ENCODE measurements at regions not wholly inside any gene's neighbourhood (a gene's known extent, or its start where the extent isn't known, plus 50 kb on each side); places are given as distances from the start of the nearest gene placed in this dataset.
"Not testable (repeated sequence)": the region's sequence is repeated elsewhere in the genome, so short reads cannot be mapped to it uniquely, and the experiment has no call there.

DNA sequence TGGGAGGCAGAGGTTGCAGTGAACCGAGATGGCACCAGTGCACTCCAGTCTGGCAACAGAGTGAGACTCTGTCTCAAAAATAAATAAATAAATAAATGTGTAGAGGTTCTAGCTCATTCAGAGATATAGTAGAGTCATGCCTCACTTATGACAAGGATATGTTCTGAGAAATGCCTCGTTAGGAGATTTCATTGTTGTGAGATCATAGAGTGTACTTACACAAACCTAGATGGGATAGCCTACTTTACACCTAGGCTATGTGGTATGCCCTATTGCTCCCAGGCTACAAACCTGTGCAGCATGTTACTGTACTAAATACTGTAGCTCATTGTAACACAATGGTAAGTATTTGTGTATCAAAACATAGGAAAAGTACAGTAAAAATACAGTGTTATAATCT is 155.3 kb upstream of the JUN start:
- no peak for DNase-seq

DNA sequence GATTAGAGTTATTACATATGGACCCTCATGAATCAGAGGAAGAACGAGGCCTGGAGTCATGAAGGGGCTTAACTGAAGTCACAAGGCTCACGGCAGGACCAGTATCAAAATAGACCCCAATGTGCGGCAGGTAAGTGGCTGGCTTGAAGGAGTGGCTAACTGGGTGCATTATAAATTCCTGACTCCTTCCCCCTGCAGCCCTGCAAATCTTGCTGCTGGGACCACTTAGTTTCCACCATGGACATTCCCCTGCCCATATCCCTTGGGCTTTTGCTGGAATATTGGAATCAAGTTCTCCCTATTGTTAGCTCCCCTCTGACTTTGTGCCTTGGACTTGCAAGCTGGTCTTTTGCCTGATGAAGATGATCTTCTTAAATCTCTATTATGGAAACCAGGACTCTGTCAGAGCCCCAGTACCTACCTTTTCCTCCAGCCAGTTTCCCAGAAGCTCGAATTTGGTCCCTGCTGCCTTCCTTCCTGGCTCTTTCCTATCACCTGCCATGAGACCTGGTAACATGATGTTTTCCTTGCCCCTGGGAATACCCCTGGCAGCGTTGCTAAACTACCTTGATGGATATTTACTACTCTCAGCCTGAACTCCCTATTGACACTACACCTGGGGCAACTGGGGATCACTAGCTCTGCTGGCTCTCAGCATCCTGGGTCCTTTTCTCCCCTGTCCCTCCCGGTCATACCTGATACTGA is 156.0 kb upstream of the JUN start:
- no peak for DNase-seq

DNA sequence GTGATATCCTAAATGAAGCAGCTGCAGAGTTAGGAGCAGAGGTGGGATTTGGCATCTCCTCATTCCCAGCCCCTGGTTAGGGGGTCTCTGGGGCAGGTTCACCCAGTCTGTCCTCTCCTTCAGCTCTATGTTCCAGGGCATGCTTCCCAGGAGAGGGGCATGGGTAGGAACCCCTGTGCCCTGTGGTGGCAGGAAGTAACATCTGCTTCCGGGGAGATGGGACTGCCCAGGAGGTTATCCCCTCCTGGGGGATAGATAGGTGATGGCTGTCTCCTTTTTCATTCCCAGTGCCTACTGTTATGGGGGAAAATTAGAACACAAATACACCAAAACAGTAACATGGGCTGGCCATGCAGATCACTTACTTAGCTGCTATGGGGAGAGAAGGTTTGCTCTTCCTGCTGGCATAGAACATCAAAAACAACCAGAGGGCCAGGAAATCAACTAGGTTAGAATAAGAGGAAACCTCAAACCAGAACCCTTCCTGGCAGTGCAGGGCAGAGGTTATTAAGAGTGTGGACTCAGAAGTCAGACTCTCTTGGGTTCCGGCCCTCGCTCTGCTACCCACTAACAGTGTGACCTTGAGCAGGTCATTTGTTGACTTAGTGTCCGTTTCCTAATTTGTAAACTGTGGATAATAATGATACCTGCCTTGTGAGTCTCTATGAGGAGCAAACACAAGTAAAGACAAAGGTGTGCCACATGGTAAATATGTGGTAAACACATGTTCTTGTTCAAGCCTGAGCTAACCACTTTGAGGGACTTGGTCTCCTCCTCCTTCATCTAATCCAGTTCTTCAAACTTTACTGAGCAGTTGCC is 157.8 kb upstream of the JUN start:
- no peak for DNase-seq

DNA sequence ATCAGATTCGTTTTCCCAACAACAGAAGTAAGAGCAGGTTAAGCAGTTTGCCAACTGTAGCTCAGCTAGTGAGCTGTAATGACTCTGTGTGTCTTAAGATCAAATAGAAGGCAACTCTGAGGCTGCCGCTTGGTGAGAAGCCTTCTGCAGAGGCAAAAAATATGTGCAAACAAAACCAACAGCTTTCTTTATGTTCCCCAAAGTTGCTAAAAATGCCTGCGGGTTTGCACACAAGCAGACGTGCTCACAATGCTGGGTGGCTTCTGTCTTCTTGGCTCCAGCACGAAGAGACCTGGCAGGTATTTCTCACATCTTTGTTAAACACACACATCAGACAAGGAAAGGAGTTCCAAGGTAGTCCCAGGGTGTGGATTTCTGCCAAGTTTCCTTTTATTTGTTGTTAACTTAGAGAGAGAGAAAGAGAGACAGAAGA is 158.9 kb upstream of the JUN start:
- no peak for DNase-seq

DNA sequence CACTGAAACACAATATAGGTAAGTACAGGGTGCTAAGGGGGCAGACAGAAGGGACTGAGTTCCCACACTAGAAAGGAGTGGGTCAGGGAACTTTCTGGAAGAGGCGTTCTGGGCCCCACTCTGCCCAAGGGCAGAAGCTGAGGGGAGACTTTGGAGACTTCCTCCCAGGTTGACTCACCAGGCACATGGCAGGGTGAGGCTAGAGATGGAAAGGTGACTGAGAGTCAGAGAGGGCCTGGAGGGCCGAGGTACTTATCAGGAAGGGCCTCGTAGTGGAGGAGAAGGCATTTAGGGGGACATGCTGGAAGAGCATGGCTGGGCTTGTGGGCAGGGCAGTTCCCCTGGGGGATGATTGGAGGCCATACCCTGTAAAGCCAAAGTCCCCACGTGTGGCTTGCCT is 159.9 kb upstream of the JUN start:
- DNase-seq = no peak

DNA sequence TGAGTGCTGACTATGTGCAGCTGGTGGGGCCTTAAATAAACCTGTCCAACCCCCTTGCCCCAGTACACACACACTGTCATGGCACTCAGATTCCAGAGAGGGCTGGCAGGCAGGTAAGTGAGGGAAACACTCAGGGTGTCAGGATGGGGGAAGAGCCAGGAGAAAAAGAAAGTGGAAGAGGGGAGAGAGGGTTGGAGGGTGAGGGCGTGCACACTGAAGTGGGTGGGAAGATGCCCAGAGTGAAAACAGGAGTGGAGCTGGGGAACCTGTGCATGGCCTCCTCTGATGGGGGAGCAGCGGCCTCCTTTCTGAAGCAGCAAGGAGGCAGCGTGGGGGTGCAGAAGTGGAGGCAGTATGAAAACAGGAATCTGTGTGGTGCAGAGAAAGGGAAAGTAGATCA is 160.6 kb upstream of the JUN start:
- no peak for DNase-seq

DNA sequence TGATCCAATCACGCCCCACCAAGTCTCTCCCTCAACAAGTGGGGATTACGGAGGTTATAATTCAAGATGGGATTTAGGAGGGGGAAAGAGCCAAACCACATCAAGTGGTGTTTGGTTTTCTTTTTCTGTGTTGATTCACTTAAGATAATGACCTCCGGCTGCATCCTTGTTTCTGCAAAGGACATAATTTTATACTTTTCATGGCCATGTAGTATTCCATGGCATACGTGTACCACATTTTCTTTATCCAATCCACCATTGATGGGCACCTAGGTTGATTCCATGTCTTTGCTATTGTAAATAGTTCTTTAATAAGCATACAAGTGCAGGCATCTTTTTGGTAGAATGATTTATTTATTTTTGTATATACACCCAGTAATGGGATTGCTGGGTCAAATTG is 162.5 kb upstream of the JUN start:
- DNase-seq = no peak

DNA sequence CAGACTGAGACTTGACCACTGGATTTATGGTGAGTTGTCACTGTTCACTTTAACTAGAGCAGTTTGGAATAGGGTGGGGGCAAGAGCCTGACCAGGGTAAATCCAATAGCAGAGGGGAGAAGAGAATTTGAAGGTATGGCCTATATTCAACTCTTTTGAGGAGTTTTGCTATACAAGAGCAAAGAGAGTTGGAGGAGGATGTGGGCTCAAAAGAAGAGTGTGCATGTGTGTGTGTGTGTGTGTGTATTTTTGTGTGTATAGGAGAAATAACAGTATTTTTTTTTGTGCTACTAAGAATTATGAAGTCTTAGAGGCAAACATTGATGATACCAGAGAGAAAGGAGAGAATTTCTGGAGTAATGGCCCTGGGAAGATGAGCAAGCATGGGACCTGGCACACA is 164.8 kb upstream of the JUN start:
- DNase-seq = no peak

DNA sequence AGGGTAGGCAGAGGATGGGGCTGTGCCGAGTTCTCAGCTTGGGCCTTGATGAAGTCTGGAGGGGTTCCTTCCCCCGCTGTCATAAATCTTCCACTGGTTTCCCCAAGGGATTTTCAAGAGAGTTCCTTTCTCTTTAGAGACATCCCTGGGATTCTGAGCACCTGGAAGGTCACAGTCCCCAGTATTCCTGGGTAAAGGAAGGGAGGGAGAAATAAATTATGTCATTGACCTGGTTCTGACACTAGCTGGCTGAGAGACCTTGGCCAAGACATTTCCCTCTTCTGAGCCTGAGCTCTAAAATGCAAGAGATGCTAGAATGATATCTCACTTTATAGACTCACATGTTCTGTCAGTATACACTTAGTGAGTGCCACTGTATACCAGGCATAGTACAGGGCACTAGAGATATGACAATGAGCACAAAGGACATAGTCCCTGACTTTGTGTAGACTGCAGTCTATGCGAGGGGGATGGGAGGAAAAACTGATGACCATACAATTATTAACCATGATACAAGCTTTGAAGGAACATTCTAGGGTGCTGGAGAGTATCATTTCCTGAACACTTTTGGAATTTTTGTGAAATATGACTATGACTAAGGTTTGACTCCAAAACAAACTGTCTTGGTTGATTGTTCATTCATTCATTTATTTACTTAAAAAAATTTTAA is 165.8 kb upstream of the JUN start:
- no peak for DNase-seq

DNA sequence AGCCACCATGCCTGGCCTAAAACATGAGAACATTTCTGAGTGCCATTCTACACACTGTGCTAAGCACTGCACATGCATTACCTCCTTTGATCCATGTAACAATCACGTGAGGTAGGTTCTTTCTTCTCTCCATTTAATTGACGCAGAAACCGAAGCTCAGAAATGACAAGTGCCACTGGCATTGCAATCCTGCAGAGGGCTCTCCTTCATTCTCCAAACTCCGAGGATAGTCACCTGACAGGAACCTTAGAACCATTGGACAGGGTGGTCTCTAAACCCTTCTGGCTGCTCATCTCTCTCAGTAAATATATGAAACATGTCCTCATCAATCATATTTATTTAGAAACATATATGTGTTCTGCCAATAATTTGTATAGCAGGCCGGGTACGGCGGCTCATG is 167.1 kb upstream of the JUN start:
- no peak for DNase-seq

DNA sequence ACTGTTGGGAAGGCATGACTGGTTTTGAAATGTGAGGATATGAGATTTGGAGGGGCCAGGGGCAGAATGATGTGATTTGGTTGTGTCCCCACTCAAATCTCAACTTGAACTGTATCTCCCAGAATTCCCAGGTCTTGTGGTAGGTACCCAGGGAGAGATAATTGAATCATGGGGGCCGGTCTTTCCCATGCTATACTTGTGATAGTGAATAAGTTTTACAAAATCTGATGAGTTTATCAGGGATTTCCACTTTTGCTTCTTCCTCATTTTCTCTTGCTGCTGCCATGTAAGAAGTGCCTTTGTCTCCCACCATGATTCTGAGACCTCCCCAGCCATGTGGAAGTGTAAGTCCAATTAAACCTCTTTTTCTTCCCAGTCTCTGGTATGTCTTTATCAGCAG is 170.1 kb upstream of the JUN start:
- DNase-seq = not testable (repeated sequence)

DNA sequence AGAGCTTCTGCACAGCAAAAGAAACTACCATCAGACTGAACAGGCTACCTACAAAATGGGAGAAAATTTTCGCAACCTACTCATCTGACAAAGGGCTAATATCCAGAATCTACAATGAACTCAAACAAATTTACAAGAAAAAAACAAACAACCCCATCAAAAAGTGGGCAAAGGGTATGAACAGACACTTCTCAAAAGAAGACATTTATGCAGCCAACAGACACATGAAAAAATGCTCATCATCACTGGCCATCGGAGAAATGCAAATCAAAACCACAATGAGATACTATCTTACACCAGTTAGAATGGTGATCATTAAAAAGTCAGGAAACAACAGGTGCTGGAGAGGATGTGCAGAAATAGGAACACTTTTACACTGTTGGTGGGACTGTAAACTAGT is 179.4 kb upstream of the JUN start:
- not testable (repeated sequence) for DNase-seq

DNA sequence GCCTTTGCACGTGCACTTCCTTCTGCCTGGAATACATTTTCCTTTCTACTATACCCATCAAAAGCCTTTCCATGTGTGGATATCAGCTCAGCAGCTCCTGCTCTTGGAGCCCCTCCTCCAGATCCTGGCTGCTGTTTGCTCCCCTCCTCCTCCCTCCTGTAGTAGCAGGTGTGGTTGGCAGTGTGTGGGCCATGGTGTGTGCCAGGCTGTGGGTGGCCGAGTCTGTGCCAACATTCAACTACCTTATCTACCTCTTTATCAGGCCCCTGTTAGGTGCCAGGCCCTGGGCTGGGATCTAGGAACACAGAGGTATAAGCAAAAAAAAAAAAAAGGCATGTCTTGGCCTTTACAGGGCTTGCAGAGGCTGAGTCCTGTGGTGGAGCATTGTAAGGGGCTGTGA is 180.6 kb upstream of the JUN start:
- DNase-seq = no peak

DNA sequence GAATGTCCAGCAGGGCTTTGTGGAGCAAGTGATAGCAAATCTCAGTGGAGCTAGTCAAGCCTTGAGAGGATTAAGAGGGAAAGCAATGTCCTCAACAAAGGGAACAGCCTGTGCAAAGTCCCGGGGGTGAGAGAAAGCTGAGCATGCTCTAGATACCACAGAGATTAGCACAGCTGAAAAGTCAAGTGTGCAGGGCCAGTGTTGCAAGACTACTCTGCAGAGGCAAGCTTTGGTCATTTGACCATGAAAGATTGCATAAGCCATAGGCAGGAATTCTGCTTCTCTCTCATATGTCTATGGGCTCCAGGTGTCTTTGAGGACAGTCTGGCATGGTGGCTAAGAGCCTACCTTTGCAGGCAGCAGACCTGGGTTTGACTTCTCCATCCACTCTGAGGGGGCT is 181.0 kb upstream of the JUN start:
- DNase-seq = no peak

DNA sequence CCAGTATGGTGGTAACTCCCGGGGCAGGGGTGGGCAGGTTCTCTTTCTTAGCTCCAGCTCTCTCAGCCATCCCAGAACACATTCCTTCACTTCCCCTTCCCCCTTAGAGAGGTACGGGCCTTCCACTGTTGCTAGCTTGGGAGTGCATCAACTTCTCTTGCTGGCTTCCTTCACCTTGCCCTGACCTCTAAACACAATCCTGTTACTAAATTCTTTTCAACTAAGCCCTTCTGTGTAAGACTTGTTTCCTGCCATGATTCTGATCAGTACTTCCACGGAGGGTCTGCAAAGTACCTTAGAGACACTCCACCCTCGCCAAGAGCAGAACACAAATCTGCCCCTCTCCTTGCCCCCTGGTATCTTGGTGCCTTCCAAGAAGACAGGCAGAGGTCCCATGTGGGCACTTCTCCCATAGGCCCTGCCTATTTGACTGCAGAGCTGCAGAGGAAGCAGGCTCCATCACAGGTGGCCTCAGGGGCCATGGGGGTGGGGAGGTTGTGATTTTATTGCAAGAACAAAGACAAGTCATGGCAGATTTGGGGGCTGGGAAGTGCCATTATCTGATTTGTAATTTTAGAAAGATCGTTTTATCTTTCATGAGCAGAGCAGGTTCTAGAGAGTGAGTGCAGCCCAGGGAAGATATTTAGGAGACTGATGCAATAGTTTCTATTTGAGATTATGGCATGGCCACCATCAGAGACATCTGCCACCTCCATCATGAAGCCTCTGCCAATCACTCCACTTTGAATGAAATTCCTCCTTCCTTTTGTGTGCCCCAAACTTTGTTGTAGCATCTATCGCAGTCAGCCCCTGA is 182.5 kb upstream of the JUN start:
- DNase-seq = no peak

DNA sequence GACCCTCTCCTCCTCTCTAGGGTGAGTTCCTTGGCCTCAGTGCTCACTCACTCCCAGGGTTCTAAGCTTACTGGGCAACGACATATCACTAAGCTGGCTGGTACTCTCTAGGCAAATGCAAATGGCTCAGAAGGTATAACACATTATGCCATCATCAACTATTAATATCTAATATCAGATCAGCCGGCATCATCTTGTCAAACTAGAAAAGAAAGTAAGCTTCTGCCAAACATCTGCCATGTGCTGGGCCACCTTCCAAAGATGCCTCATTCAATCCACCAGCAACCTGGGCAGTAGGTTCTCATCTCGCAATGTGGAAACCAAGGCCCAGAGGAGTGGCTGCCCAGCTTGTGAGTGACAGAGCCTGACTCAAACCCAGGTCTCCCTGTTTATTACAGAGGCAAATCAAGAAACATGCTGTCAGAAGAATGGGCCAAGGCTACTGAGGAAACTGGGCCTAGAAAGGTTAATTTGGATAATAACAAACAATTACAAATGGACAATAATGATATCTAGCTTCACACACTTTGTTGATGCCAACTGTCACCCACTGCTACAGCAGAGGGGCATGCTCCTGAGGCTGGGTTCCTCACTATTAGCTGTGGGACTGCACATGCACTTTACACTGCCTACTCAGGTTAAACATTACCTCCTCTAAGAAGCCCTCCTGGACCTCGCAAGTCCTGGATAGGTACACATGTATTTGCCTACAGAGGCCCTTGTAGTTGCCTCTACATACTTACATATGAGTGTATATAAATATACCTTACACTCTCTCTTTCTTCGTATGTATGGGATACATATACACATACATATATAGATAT is 183.3 kb upstream of the JUN start:
- DNase-seq = no peak

DNA sequence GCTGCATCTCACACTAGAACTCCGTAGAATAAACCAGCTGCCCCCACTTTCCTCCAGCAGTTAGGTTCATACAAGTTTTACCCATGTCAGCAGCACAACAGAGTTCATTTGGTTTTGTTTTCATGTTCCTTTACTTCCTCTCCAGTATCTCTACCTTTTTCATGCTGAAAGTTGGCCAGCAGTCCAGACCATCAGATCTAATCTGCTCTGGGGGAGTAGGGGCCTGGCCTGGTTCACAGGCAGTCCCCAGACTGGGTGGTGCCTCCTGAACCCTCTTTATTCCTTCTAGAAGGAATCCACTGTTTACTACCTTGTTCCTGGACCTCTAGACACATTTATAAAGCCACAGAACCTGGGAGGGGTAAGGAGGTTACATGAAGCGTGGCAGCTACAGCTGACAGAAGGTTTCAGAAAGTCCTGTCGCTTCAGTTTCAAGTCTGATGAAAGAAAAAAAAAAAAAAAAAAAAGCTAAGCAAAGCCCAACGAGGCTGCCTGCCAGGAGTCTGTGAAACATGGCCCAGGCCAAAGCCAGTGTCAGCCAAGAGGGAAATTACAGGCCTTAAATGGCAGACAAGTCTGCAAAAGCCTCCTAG is 184.6 kb upstream of the JUN start:
- DNase-seq = peak; percentile 8

DNA sequence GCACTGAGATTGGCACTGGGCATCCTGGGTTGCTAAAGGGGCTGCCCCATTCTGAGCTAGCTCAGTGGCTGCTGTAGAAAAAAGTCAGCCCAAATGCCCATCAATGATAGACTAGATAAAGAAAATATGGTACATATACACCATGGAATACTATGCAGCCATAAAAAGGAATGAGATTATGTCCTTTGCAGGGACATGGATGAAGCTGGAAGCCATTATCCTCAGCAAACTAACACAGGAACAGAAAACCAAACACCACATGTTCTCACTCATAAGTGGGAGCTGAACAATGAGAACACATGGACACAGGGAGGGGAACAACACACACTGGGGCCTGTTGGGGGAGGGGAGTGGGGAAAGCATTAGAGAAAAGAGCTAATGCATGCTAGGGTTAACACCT is 185.3 kb upstream of the JUN start:
- DNase-seq = not testable (repeated sequence)

DNA sequence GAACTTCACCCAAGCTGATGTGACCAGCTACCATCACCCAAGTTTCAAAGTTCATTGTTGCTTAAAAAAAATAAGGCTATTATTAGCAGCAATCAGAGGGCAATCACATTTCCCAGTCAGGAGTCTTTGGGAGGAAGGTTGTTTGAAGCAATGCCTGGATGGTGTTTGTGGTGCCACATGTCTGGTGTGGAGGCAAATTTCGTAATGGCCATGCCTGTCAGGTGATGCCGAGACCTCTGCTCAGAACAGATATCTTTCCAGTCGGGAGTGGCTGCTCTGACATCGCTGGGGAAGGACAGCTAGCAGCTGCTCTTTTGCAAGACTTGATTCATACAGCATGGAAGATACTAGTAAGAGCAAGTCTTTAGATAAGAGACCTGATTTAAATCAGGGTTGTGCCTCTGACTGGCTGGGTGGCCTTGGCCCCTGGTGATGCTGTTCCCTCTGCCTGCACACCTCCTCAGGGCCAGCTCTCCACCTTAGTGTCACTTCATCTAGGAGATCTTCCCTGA is 187.8 kb upstream of the JUN start:
- no peak for DNase-seq

DNA sequence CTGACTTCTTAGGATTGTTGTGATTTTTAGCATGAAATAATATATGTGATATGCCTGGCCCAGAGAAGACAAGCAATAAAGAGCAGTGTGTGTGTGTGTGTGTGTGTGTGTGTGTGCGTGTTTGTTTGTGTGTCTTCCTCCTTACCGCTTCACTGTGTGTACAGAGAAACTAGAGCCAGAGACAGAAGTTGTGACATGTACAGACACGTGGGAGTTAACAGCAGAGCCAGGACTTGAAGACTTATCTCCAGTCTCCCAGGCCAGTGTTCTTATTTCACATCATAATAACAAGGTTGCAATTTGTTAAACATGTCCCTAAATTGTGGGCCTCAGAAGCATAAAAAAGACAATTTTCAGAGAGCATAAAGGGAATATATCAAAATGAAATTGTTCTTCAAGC is 192.0 kb upstream of the JUN start:
- peak; percentile 5 for DNase-seq

DNA sequence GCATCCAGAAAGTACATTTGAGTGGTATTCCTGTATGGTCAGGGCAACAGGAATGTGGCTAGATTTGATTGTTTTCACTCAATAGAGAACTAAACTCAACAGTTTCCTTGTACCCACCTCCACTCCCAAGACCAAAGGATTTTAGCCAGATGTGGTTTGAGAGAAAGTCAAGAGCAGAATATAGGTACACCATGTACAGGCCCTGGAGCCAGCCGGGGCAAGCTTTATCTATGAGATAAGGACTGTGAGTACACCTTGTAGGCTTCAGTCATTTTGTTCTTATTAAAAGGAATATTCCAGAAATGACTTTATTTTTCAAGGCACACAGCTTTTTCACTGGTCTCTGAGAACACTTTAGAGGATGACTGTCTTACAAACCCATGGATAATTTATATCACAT is 192.4 kb upstream of the JUN start:
- DNase-seq = no peak

DNA sequence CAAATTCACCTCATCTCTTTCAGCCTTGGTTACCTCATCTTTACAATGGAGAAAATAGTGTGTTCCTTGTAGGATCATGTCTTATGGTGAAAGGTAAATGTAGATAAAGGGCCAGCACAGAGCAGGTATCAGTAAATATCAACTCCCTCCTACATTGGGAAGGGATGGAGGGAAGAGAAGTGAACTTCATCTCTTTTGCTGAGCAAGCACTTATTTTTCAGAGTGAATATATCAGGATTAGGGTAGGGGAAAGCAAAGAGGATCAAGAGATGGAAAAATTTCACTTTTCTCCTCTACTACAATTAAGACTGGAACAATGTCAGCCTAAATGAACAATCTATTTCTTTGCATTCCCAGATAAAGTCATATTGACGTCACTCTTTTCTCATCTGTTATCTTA is 193.8 kb upstream of the JUN start:
- no peak for DNase-seq
